ENCODE measurements at regions not wholly inside any gene's neighbourhood (a gene's known extent, or its start where the extent isn't known, plus 50 kb on each side); places are given as distances from the start of the nearest gene placed in this dataset.

DNA sequence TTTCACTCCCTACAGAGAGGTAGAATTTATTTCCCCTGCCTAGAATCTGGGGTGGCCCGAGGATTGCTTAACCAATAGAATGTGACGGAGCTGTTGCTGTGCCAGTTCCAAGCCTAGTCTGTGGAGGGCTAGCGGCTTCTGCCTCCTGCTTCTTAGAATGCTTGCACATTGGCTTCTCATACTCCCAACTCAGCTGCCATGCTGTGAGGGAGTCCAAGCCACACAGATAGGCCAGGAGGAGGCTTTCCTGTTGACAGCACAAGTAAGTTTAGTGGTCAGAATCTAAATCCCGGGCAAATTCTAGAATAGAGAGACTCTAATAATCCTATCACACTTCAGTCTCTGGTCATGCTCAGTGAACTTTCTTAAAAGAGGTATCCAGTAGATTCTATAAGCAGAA lies 57.5 kb upstream of the SNRPB2 start:
- TF ChIP-seq CTCF (IDR thresholded peaks at IDR 0.05; ENCODE audit: borderline replicate concordance, extremely low read depth, low read length, poor library complexity, severe bottlenecking) (no peak), EZH2 (IDR thresholded peaks at IDR 0.05; ENCODE audit: borderline replicate concordance, low read depth, low read length, severe bottlenecking) (no peak)
